ENCODE measurements at regions not wholly inside any gene's neighbourhood (a gene's known extent, or its start where the extent isn't known, plus 50 kb on each side); places are given as distances from the start of the nearest gene placed in this dataset.

DNA sequence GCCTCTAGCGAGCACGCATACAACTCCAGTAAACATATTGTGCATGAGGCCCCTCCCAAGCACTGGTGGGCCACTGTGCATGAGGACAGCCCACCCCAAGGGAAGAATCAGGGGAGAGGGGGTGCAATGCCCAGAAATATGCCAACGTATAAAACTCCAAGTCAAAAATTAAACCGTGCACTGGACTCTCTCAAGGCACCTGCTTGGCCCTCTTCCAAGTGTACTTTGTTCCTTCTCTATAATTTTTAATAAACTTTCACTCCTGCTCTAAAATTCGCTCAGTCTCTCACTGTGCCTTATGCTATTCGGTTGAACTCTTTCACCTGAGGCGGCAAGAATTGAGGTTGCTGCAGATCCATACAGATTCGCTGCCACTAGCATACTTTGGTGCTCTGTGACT, 465.3 kb upstream of the TENM4 start:
- DNase-seq (no peak), ATAC-seq (no peak)
- Mint-ChIP-seq H3K9me3 (peaks cover 13% of the 10 kb centered on the region), H3K4me1 (ENCODE audit: low read depth) (no peaks in the 10 kb centered on the region), H3K36me3 (ENCODE audit: insufficient read depth) (no peaks in the 10 kb centered on the region), H3K4me3 (no peak overlapping the region), H3K27me3 (ENCODE audit: low read depth) (no peaks in the 10 kb centered on the region)

- Mint-ChIP-seq H3K36me3 (ENCODE audit: insufficient read depth) (no peaks in the 10 kb centered on the region), H3K4me1 (ENCODE audit: low read depth) (no peaks in the 10 kb centered on the region), H3K4me3 (no peak overlapping the region), H3K27me3 (ENCODE audit: low read depth) (no peaks in the 10 kb centered on the region), H3K9me3 (peaks cover 15% of the 10 kb centered on the region)
- DNase-seq (no peak), ATAC-seq (no peak)
These were observed 461.7 kb upstream of the TENM4 start for GRCh38 chr11:79902493-79902892.

GRCh38 chr11:79897896-79898295, 457.1 kb upstream of the TENM4 start:
- Mint-ChIP-seq H3K9me3 (peaks cover 15% of the 10 kb centered on the region), H3K36me3 (ENCODE audit: insufficient read depth) (no peaks in the 10 kb centered on the region), H3K4me1 (ENCODE audit: low read depth) (no peaks in the 10 kb centered on the region), H3K27me3 (ENCODE audit: low read depth) (no peaks in the 10 kb centered on the region), H3K4me3 (no peak overlapping the region)
- ATAC-seq (no peak), DNase-seq (no peak)

GRCh38 chr11:79896258-79896657, 455.4 kb upstream of the TENM4 start:
- Mint-ChIP-seq H3K4me3 (no peak overlapping the region), H3K36me3 (ENCODE audit: insufficient read depth) (no peaks in the 10 kb centered on the region), H3K9me3 (peaks cover 10% of the 10 kb centered on the region), H3K4me1 (ENCODE audit: low read depth) (no peaks in the 10 kb centered on the region), H3K27me3 (ENCODE audit: low read depth) (no peaks in the 10 kb centered on the region)
- ATAC-seq (no peak), DNase-seq (no peak)

DNA sequence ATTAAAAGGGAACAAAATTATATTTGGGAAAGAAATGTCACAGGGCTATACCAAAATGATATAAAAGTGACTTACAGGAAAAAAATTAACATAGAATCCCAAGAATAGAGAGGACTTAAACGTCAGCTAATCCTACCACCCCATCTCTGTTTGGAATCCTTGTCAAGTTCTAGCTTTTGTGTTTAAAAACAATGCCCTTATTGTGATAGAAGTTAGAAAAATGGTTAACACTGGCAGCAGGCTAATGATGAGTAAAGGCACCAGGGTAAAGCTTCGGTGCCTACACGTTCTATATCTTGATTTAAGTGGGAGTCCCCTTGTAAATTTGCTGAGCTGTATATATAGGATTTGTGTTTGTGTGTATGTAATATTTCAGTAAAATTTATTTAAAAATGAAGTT, 453.3 kb upstream of the TENM4 start:
- ATAC-seq, result no peak
- Mint-ChIP-seq H3K36me3 (ENCODE audit: insufficient read depth) (no peaks in the 10 kb centered on the region), H3K9me3 (peaks cover 3% of the 10 kb centered on the region), H3K4me1 (ENCODE audit: low read depth) (no peaks in the 10 kb centered on the region), H3K4me3 (no peak overlapping the region), H3K27me3 (ENCODE audit: low read depth) (no peaks in the 10 kb centered on the region)
- DNase-seq, result no peak

DNA sequence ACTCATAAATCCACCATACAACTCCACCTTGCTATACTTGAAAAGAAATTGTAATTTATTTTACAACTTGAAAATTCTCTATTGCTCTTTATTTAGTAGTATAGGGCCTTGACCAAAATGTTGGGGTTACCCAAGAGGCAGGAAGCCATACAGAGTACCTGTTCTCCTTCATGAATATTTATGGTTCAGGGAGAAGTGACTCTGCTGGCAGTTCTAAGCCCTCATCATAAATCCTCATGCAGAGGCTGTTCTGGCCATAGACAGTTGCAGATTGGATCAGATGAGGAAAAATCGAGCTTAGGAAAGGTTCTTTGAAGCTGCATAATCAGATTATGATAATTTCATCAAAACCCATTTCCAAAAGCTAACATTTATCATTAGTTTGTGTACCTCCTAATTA, 449.4 kb upstream of the TENM4 start:
- Mint-ChIP-seq H3K27me3 (ENCODE audit: low read depth) (no peaks in the 10 kb centered on the region), H3K36me3 (ENCODE audit: insufficient read depth) (no peaks in the 10 kb centered on the region), H3K4me3 (no peak overlapping the region), H3K4me1 (ENCODE audit: low read depth) (no peaks in the 10 kb centered on the region), H3K9me3 (no peaks in the 10 kb centered on the region)
- DNase-seq (no peak), ATAC-seq (no peak)

- Mint-ChIP-seq H3K4me1 (ENCODE audit: low read depth) (no peaks in the 10 kb centered on the region), H3K27me3 (ENCODE audit: low read depth) (no peaks in the 10 kb centered on the region), H3K9me3 (peaks cover 21% of the 10 kb centered on the region), H3K4me3 (no peak overlapping the region), H3K36me3 (ENCODE audit: insufficient read depth) (no peaks in the 10 kb centered on the region)
- DNase-seq (no peak), ATAC-seq (no peak)
These were observed 424.1 kb upstream of the TENM4 start for GRCh38 chr11:79864882-79865281.

DNA sequence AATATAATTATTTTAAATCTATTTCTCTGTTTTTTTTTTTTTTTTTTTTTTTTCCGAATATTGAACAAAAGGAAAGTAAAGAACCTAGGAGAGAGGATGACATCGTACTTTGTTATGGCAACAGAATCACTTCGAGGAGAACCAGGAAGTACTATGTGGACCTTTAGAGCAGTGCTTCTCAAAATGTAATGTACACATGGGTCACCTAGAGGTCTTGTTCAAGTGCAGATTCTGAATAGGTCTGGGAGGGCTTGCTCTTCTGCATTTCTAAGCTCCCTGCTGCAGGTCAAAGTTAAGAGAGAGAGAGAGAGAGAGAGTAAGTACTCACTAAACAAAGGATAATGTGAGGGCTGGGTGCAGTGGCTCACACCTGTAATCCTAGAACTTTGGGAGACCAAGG, 419.5 kb upstream of the TENM4 start:
- no peaks in the 10 kb centered on the region for H3K9me3 Mint-ChIP-seq
- H3K4me1 Mint-ChIP-seq (ENCODE audit: low read depth), result no peaks in the 10 kb centered on the region
- no peaks in the 10 kb centered on the region for H3K36me3 Mint-ChIP-seq (ENCODE audit: insufficient read depth)
- no peak overlapping the region for H3K4me3 Mint-ChIP-seq
- no peaks in the 10 kb centered on the region for H3K27me3 Mint-ChIP-seq (ENCODE audit: low read depth)
- no peak for DNase-seq
- no peak for ATAC-seq

GRCh38 chr11:79857377-79858214, 416.8 kb upstream of the TENM4 start:
- H3K27me3 Mint-ChIP-seq (ENCODE audit: low read depth), result no peaks in the 10 kb centered on the region
- no peak for DNase-seq
- H3K9me3 Mint-ChIP-seq, result peaks cover 4% of the 10 kb centered on the region
- no peaks in the 10 kb centered on the region for H3K36me3 Mint-ChIP-seq (ENCODE audit: insufficient read depth)
- H3K4me1 Mint-ChIP-seq (ENCODE audit: low read depth), result no peaks in the 10 kb centered on the region
- H3K4me3 Mint-ChIP-seq, result no peak overlapping the region
- ATAC-seq, result no peak

GRCh38 chr11:79852176-79852575, 411.3 kb upstream of the TENM4 start:
- Mint-ChIP-seq H3K4me3 (no peak overlapping the region), H3K9me3 (peaks cover 16% of the 10 kb centered on the region), H3K36me3 (ENCODE audit: insufficient read depth) (no peaks in the 10 kb centered on the region), H3K4me1 (ENCODE audit: low read depth) (no peaks in the 10 kb centered on the region), H3K27me3 (ENCODE audit: low read depth) (no peaks in the 10 kb centered on the region)
- ATAC-seq (no peak), DNase-seq (no peak)

- Mint-ChIP-seq H3K4me3 (no peak overlapping the region), H3K9me3 (peaks cover 14% of the 10 kb centered on the region), H3K27me3 (ENCODE audit: low read depth) (no peaks in the 10 kb centered on the region), H3K36me3 (ENCODE audit: insufficient read depth) (no peaks in the 10 kb centered on the region), H3K4me1 (ENCODE audit: low read depth) (no peaks in the 10 kb centered on the region)
- no peak for ATAC-seq
- DNase-seq, result no peak
These were observed 404.3 kb upstream of the TENM4 start for GRCh38 chr11:79845002-79845709.

DNA sequence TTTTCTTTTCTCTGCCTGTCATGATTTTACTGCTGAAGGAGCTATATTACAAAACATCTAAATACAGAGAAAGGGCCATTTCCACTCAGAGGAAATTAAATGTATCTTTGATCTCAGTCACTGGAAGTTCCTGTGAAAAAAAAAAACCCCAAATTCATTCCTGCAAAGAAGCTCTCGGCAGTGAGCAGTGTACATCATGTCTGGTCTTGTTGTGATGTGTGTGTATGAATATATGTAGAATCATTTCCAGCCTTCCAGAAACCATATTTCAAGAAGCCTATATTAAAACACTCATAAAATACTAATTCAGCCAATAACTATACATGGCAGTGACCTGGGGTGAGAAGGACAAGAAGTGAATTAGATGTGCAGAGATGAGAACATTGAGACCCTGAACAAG, 393.2 kb upstream of the TENM4 start:
- Mint-ChIP-seq H3K4me3 (no peak overlapping the region), H3K36me3 (ENCODE audit: insufficient read depth) (no peaks in the 10 kb centered on the region), H3K9me3 (no peaks in the 10 kb centered on the region), H3K4me1 (ENCODE audit: low read depth) (no peaks in the 10 kb centered on the region), H3K27me3 (ENCODE audit: low read depth) (no peaks in the 10 kb centered on the region)
- DNase-seq (no peak), ATAC-seq (no peak)

DNA sequence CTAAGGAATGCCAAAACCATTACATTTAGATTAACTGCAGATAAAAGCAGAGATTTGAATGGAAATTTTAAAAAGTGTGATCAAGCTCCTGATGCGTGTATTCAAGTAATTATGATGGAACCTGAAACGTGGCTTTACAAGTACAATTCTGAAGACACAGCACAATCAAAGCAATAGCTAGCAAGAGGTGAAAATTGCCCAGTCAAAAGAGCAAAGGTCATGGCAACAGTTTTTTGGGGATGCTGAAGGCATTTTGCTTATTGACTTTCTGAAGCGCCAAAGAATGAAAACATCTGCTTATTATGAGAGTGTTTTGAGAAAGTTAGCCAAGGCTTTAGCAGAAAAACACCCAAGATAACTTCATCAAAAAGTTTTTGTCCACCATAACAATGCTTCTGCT, 389.6 kb upstream of the TENM4 start:
- Mint-ChIP-seq H3K4me1 (ENCODE audit: low read depth) (no peaks in the 10 kb centered on the region), H3K27me3 (ENCODE audit: low read depth) (no peaks in the 10 kb centered on the region), H3K4me3 (no peak overlapping the region), H3K9me3 (no peaks in the 10 kb centered on the region), H3K36me3 (ENCODE audit: insufficient read depth) (no peaks in the 10 kb centered on the region)
- ATAC-seq (no peak), DNase-seq (no peak)

DNA sequence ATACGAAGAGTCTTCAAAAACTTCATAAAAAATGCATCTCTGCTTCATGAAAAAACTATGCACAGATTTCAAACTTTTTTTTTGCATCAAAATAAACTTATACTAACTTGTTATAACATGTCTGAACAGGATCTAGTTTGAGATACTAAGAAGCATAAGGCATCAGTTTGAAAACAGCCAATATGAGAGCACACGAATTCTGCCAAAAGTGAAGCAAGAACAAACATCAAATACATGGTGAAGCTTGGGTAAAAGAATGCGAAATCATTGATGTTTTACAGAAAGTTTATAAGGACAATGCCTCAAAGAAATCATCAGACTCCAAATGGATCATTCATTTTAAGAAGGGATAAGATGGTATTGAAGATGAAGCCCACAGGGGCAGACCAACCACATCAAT, 389.1 kb upstream of the TENM4 start:
- Mint-ChIP-seq H3K4me1 (ENCODE audit: low read depth) (no peaks in the 10 kb centered on the region), H3K36me3 (ENCODE audit: insufficient read depth) (no peaks in the 10 kb centered on the region), H3K9me3 (no peaks in the 10 kb centered on the region), H3K27me3 (ENCODE audit: low read depth) (no peaks in the 10 kb centered on the region), H3K4me3 (no peak overlapping the region)
- ATAC-seq, result no peak
- DNase-seq, result no peak

- no peaks in the 10 kb centered on the region for H3K27me3 Mint-ChIP-seq (ENCODE audit: low read depth)
- DNase-seq (no peak), ATAC-seq (no peak)
- peaks cover 3% of the 10 kb centered on the region for H3K9me3 Mint-ChIP-seq
- no peaks in the 10 kb centered on the region for H3K4me1 Mint-ChIP-seq (ENCODE audit: low read depth)
- no peak overlapping the region for H3K4me3 Mint-ChIP-seq
- no peaks in the 10 kb centered on the region for H3K36me3 Mint-ChIP-seq (ENCODE audit: insufficient read depth)
These were observed 381.9 kb upstream of the TENM4 start for GRCh38 chr11:79822766-79823165.

Data from activated T-cell treated with anti-CD3 and anti-CD28 coated beads, Interleukin-2, amount 50 U/mL, for 4 hours (primary cell).